ENCODE measurements at regions not wholly inside any gene's neighbourhood (a gene's known extent, or its start where the extent isn't known, plus 50 kb on each side); places are given as distances from the start of the nearest gene placed in this dataset.

- Mint-ChIP-seq H3K4me1 (no peaks in the 10 kb centered on the region), H3K27me3 (no peaks in the 10 kb centered on the region), H3K4me3 (no peak overlapping the region), H3K9me3 (peaks cover under 1 to 6% of the 10 kb centered on the region in 2 donors), H3K27ac (no peak overlapping the region), H3K36me3 (no peaks in the 10 kb centered on the region)
- peak in 1 of 2 donors; percentile 12 for ATAC-seq (replicated peaks)
- DNase-seq = no peak
Measured at GRCh38 chr3:86624192-86624591, 366.8 kb downstream of the VGLL3 start.

- ATAC-seq (replicated peaks) (no peak), DNase-seq (no peak)
- H3K9me3 Mint-ChIP-seq = peaks cover 11 to 15% of the 10 kb centered on the region in 2 donors
- no peaks in the 10 kb centered on the region for H3K27me3 Mint-ChIP-seq
- no peak overlapping the region for H3K4me3 Mint-ChIP-seq
- no peaks in the 10 kb centered on the region for H3K4me1 Mint-ChIP-seq
- H3K36me3 Mint-ChIP-seq = no peaks in the 10 kb centered on the region
- H3K27ac Mint-ChIP-seq = no peak overlapping the region
Measured at GRCh38 chr3:86618706-86619105, 372.2 kb downstream of the VGLL3 start.

GRCh38 chr3:86605166-86605565 is 385.8 kb downstream of the VGLL3 start:
- Mint-ChIP-seq H3K36me3 (no peaks in the 10 kb centered on the region), H3K27ac (no peak overlapping the region), H3K9me3 (peaks cover 10 to 12% of the 10 kb centered on the region in 2 donors), H3K4me1 (no peaks in the 10 kb centered on the region), H3K4me3 (no peak overlapping the region), H3K27me3 (no peaks in the 10 kb centered on the region)
- DNase-seq (no peak), ATAC-seq (replicated peaks) (no peak)

GRCh38 chr3:86595696-86596095 is 395.3 kb downstream of the VGLL3 start:
- Mint-ChIP-seq H3K27me3 (no peaks in the 10 kb centered on the region), H3K27ac (no peak overlapping the region), H3K36me3 (no peaks in the 10 kb centered on the region), H3K4me3 (no peak overlapping the region), H3K9me3 (no peaks in the 10 kb centered on the region), H3K4me1 (no peaks in the 10 kb centered on the region)
- no peak for DNase-seq
- ATAC-seq (replicated peaks) = no peak

GRCh38 chr3:86594838-86595237 is 396.1 kb downstream of the VGLL3 start:
- H3K4me3 Mint-ChIP-seq = no peak overlapping the region
- no peaks in the 10 kb centered on the region for H3K9me3 Mint-ChIP-seq
- DNase-seq = no peak
- ATAC-seq (replicated peaks) = no peak
- H3K27me3 Mint-ChIP-seq = no peaks in the 10 kb centered on the region
- no peaks in the 10 kb centered on the region for H3K36me3 Mint-ChIP-seq
- no peaks in the 10 kb centered on the region for H3K4me1 Mint-ChIP-seq
- H3K27ac Mint-ChIP-seq = no peak overlapping the region

- H3K4me1 Mint-ChIP-seq = no peaks in the 10 kb centered on the region
- no peak overlapping the region for H3K4me3 Mint-ChIP-seq
- no peaks in the 10 kb centered on the region for H3K36me3 Mint-ChIP-seq
- peaks cover 10 to 11% of the 10 kb centered on the region in 2 donors for H3K9me3 Mint-ChIP-seq
- DNase-seq (no peak), ATAC-seq (replicated peaks) (no peak)
- H3K27ac Mint-ChIP-seq = no peak overlapping the region
- H3K27me3 Mint-ChIP-seq = no peaks in the 10 kb centered on the region
Measured at GRCh38 chr3:86578071-86578470, 412.9 kb downstream of the VGLL3 start.

GRCh38 chr3:86563400-86563970 is 427.5 kb downstream of the VGLL3 start:
- no peak overlapping the region for H3K4me3 Mint-ChIP-seq
- peaks cover 0 to 2% of the 10 kb centered on the region in 2 donors for H3K9me3 Mint-ChIP-seq
- H3K36me3 Mint-ChIP-seq = no peaks in the 10 kb centered on the region
- ATAC-seq (replicated peaks) (no peak), DNase-seq (no peak)
- H3K4me1 Mint-ChIP-seq = no peaks in the 10 kb centered on the region
- H3K27ac Mint-ChIP-seq = no peak overlapping the region
- no peaks in the 10 kb centered on the region for H3K27me3 Mint-ChIP-seq

GRCh38 chr3:86562090-86562489 is 428.9 kb downstream of the VGLL3 start:
- no peaks in the 10 kb centered on the region for H3K36me3 Mint-ChIP-seq
- DNase-seq (no peak), ATAC-seq (replicated peaks) (no peak)
- no peaks in the 10 kb centered on the region for H3K9me3 Mint-ChIP-seq
- no peak overlapping the region for H3K4me3 Mint-ChIP-seq
- no peaks in the 10 kb centered on the region for H3K4me1 Mint-ChIP-seq
- no peaks in the 10 kb centered on the region for H3K27me3 Mint-ChIP-seq
- no peak overlapping the region for H3K27ac Mint-ChIP-seq

GRCh38 chr3:86561215-86561614 is 429.7 kb downstream of the VGLL3 start:
- Mint-ChIP-seq H3K4me1 (no peaks in the 10 kb centered on the region), H3K27ac (no peak overlapping the region), H3K9me3 (no peaks in the 10 kb centered on the region), H3K27me3 (no peaks in the 10 kb centered on the region), H3K4me3 (no peak overlapping the region), H3K36me3 (no peaks in the 10 kb centered on the region)
- ATAC-seq (replicated peaks) (no peak), DNase-seq (no peak)

GRCh38 chr3:86554383-86554782 is 436.6 kb downstream of the VGLL3 start:
- Mint-ChIP-seq H3K4me1 (no peaks in the 10 kb centered on the region), H3K36me3 (no peaks in the 10 kb centered on the region), H3K4me3 (no peak overlapping the region), H3K9me3 (no peaks in the 10 kb centered on the region), H3K27ac (no peak overlapping the region), H3K27me3 (no peaks in the 10 kb centered on the region)
- ATAC-seq (replicated peaks) = no peak
- no peak for DNase-seq

- no peak for ATAC-seq (replicated peaks)
- H3K9me3 Mint-ChIP-seq = peaks cover 0 to 2% of the 10 kb centered on the region in 2 donors
- H3K27me3 Mint-ChIP-seq = no peaks in the 10 kb centered on the region
- no peaks in the 10 kb centered on the region for H3K36me3 Mint-ChIP-seq
- no peak overlapping the region for H3K27ac Mint-ChIP-seq
- DNase-seq = no peak
- H3K4me1 Mint-ChIP-seq = no peaks in the 10 kb centered on the region
- no peak overlapping the region for H3K4me3 Mint-ChIP-seq
Measured at GRCh38 chr3:86547692-86548091, 443.3 kb downstream of the VGLL3 start.

- H3K9me3 Mint-ChIP-seq = peaks cover 3 to 8% of the 10 kb centered on the region in 2 donors
- no peak overlapping the region for H3K4me3 Mint-ChIP-seq
- DNase-seq (no peak), ATAC-seq (replicated peaks) (no peak)
- no peak overlapping the region for H3K27ac Mint-ChIP-seq
- H3K36me3 Mint-ChIP-seq = no peaks in the 10 kb centered on the region
- H3K4me1 Mint-ChIP-seq = no peaks in the 10 kb centered on the region
- no peaks in the 10 kb centered on the region for H3K27me3 Mint-ChIP-seq
Measured at GRCh38 chr3:86537171-86537570, 453.8 kb downstream of the VGLL3 start.

GRCh38 chr3:86519819-86520218 is 471.1 kb downstream of the VGLL3 start:
- DNase-seq = no peak
- H3K27me3 Mint-ChIP-seq = no peaks in the 10 kb centered on the region
- H3K9me3 Mint-ChIP-seq = peaks cover 0 to 3% of the 10 kb centered on the region in 2 donors

GRCh38 chr3:86481636-86482035 is 509.3 kb downstream of the VGLL3 start:
- no peaks in the 10 kb centered on the region for H3K36me3 Mint-ChIP-seq
- DNase-seq = no peak
- H3K9me3 Mint-ChIP-seq = peaks cover 3 to 4% of the 10 kb centered on the region in 2 donors
- ATAC-seq (replicated peaks) = no peak
- no peak overlapping the region for H3K4me3 Mint-ChIP-seq
- no peaks in the 10 kb centered on the region for H3K4me1 Mint-ChIP-seq
- no peak overlapping the region for H3K27ac Mint-ChIP-seq
- H3K27me3 Mint-ChIP-seq = no peaks in the 10 kb centered on the region

More at GRCh38 chr3:86519819-86520218, 471.1 kb downstream of the VGLL3 start:
- no peak for ATAC-seq (replicated peaks)
- Mint-ChIP-seq H3K36me3 (no peaks in the 10 kb centered on the region), H3K27ac (no peak overlapping the region), H3K4me1 (no peaks in the 10 kb centered on the region), H3K4me3 (no peak overlapping the region)

GRCh38 chr3:86481031-86481430 is 509.9 kb downstream of the VGLL3 start:
- H3K4me3 Mint-ChIP-seq = no peak overlapping the region
- H3K9me3 Mint-ChIP-seq = peaks cover 3 to 4% of the 10 kb centered on the region in 2 donors
- no peaks in the 10 kb centered on the region for H3K27me3 Mint-ChIP-seq
- DNase-seq (no peak), ATAC-seq (replicated peaks) (no peak)
- no peaks in the 10 kb centered on the region for H3K36me3 Mint-ChIP-seq
- H3K4me1 Mint-ChIP-seq = no peaks in the 10 kb centered on the region
- no peak overlapping the region for H3K27ac Mint-ChIP-seq

GRCh38 chr3:86464180-86464579 is 526.8 kb downstream of the VGLL3 start:
- Mint-ChIP-seq H3K4me1 (no peaks in the 10 kb centered on the region), H3K36me3 (no peaks in the 10 kb centered on the region), H3K9me3 (no peaks in the 10 kb centered on the region), H3K27ac (no peak overlapping the region), H3K27me3 (no peaks in the 10 kb centered on the region), H3K4me3 (no peak overlapping the region)
- ATAC-seq (replicated peaks) = no peak
- DNase-seq = no peak

Measured in stimulated activated naive B cell treated with anti-CD40 and anti-IgM and Interleukin-4, amounts not matched to agents 10 μg/mL and 1 μg/mL and 100 μg/mL, for 72 hours (primary cell).